ENCODE measurements at regions not wholly inside any gene's neighbourhood (a gene's known extent, or its start where the extent isn't known, plus 50 kb on each side); places are given as distances from the start of the nearest gene placed in this dataset.

DNA sequence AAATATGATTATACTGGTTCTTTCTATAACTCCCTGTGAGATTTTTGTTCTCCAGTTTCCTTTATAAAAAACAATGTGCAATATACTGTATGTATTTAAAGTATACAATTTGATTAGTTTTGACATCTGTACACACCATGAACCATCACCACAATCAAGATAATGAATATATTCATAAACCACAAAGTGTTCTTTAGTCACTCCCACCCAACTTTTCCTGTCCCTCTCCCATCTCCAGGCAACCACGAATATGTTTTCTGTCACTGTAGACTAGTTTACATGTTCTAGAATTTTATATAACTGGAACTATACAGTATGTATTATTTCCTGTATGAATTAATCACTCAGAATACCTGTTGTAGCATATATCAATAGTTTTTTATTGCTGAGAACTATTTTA lies 177.0 kb upstream of the MBNL1 start:
- Histone ChIP-seq H2AK5ac (ENCODE audit: insufficient read length, low read length) (no peak overlapping the region), H3K9ac (ENCODE audit: extremely low read depth, insufficient read length, low read length) (no peak overlapping the region), H3K18ac (ENCODE audit: insufficient read length, low read depth, low read length) (no peak overlapping the region), H2AFZ (ENCODE audit: low read length) (no peak overlapping the region), H3K27me3 (ENCODE audit: insufficient read depth, low read length) (no peaks in the 10 kb centered on the region), H3K9me3 (ENCODE audit: control insufficient read depth, low read depth, low read length) (no peaks in the 10 kb centered on the region), H2BK12ac (ENCODE audit: insufficient read length, low read depth, low read length) (no peak overlapping the region), H3K79me1 (ENCODE audit: insufficient read depth, low read depth, low read length, poor library complexity, severe bottlenecking) (no peaks in the 10 kb centered on the region), H4K5ac (ENCODE audit: insufficient read length, low read depth, low read length) (no peak overlapping the region), H2BK120ac (ENCODE audit: low read depth, low read length, poor library complexity, severe bottlenecking) (no peak overlapping the region), H3K4me1 (ENCODE audit: insufficient read depth, low read length) (no peaks in the 10 kb centered on the region), H4K91ac (ENCODE audit: insufficient read length, low read depth, low read length) (no peak overlapping the region), H4K20me1 (ENCODE audit: control insufficient read depth, insufficient read depth, insufficient read length) (no peaks in the 10 kb centered on the region), H3K4ac (ENCODE audit: low read depth, low read length) (no peak overlapping the region), H3K14ac (ENCODE audit: insufficient read depth, low read length) (no peak overlapping the region), H3K79me2 (ENCODE audit: insufficient read depth, low read length) (no peaks in the 10 kb centered on the region), H4K8ac (replicated peaks; ENCODE audit: insufficient read length, low read depth, low read length) (no peak overlapping the region), H3K23ac (ENCODE audit: insufficient read length, low read depth, low read length) (no peak overlapping the region), H2BK5ac (ENCODE audit: insufficient read length, low read length) (no peak overlapping the region), H3K4me2 (ENCODE audit: insufficient read depth, insufficient read length, low read length) (no peak overlapping the region), H2BK20ac (ENCODE audit: low read depth, low read length, poor library complexity, severe bottlenecking) (no peak overlapping the region), H3T11ph (ENCODE audit: low read length) (no peak overlapping the region), H2BK15ac (ENCODE audit: low read depth, low read length) (no peak overlapping the region), H3K56ac (ENCODE audit: insufficient read length, low read depth, low read length) (no peak overlapping the region), H3K23me2 (ENCODE audit: insufficient read length, low read depth, low read length, poor library complexity, severe bottlenecking) (no peaks in the 10 kb centered on the region), H3K27ac (ENCODE audit: insufficient read length, low read depth, low read length) (no peak overlapping the region)
- peaks cover 5 to 6% of the 10 kb centered on the region in 2 experiments; a peak in 3 of 4 replicates for H3K4me1 Mint-ChIP-seq
- H3K27me3 Mint-ChIP-seq (ENCODE audit: low read depth): no peaks in the 10 kb centered on the region
- TF ChIP-seq, protein P1, sequence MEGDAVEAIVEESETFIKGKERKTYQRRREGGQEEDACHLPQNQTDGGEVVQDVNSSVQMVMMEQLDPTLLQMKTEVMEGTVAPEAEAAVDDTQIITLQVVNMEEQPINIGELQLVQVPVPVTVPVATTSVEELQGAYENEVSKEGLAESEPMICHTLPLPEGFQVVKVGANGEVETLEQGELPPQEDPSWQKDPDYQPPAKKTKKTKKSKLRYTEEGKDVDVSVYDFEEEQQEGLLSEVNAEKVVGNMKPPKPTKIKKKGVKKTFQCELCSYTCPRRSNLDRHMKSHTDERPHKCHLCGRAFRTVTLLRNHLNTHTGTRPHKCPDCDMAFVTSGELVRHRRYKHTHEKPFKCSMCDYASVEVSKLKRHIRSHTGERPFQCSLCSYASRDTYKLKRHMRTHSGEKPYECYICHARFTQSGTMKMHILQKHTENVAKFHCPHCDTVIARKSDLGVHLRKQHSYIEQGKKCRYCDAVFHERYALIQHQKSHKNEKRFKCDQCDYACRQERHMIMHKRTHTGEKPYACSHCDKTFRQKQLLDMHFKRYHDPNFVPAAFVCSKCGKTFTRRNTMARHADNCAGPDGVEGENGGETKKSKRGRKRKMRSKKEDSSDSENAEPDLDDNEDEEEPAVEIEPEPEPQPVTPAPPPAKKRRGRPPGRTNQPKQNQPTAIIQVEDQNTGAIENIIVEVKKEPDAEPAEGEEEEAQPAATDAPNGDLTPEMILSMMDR (conservative IDR thresholded peaks at IDR 0.05): no peak
- DNase-seq: no peak
- H3K4me3 Mint-ChIP-seq: no peak overlapping the region
- H3K9me3 Mint-ChIP-seq: no peaks in the 10 kb centered on the region
- H3K36me3 Mint-ChIP-seq (ENCODE audit: insufficient read depth in 1 of 3, low read depth in 3 of 3): no peaks in the 10 kb centered on the region
- WGBS (ENCODE audit: extremely low coverage, insufficient read length, low lambda C conversion rate): no CpG with 5 or more reads among the region's 1 CpG
- H3K27ac Mint-ChIP-seq: no peak overlapping the region

All from H9 (cell line).